Gastroesophageal sphincter (tissue), 4 donors: ENCODE measurements at regions not wholly inside any gene's neighbourhood (a gene's known extent, or its start where the extent isn't known, plus 50 kb on each side); places are given as distances from the start of the nearest gene placed in this dataset.
"Not testable (repeated sequence)": the region's sequence is repeated elsewhere in the genome, so short reads cannot be mapped to it uniquely, and the experiment has no call there.

Experiments
- ATAC-seq: fragments of 150-250 bp; one replicate; pipeline ENCODE4 v1.9.1; 2016; ENCODE audit warnings: mild to moderate bottlenecking, moderate library complexity
- H3K27ac ChIP-seq, 4 donors: fragments of 200-600 bp; sonication (generic) in 3 of 4; 1 replicate in 3 of 4; 2 replicates in 1 of 4; pipeline ENCODE4 v1.5.1; 2016 to 2019
- H3K27me3 ChIP-seq: fragments of 200-600 bp; sonication (generic); one replicate; pipeline ENCODE4 v1.5.1; 2019
- H3K36me3 ChIP-seq, 2 donors: fragments of 200-600 bp; sonication (generic); one replicate each; pipeline ENCODE4 v1.5.1; 2019; ENCODE audit warnings: control low read depth in 1 of 2
- H3K4me1 ChIP-seq, 3 donors: fragments of 200-600 bp; sonication (generic); 1 replicate in 2 of 3; 2 replicates in 1 of 3; pipeline ENCODE4 v1.5.1; 2016 to 2019; ENCODE audit warnings: control low read depth in 2 of 3
- H3K4me3 ChIP-seq, 2 donors: fragments of 200-600 bp; sonication (generic); one replicate each; pipeline ENCODE4 v1.5.1; 2019; ENCODE audit warnings: mild to moderate bottlenecking in 1 of 2, moderate library complexity in 1 of 2
- H3K9me3 ChIP-seq, 3 donors: fragments of 200-600 bp; sonication (generic); one replicate each; pipeline ENCODE4 v1.5.1; 2017 to 2019; ENCODE audit warnings: control low read depth in 2 of 3
- CTCF ChIP-seq, 4 experiments: fragments of 200-600 bp in 2 of 4; fragments of 450-650 bp in 2 of 4; sonication (generic) in 1 of 4; IDR thresholded peaks; one replicate each; pipeline ENCODE4 v1.5.1; 2017 to 2019; ENCODE audit warnings: antibody characterized with exemption in 4 of 4, mild to moderate bottlenecking in 2 of 4, moderate library complexity in 2 of 4
- EP300 ChIP-seq: sonication (generic); formaldehyde crosslinking; IDR thresholded peaks from one replicate; pipeline ENCODE4 v1.6.1; 2017; ENCODE audit warnings: antibody characterized with exemption, mild to moderate bottlenecking
- POLR2A ChIP-seq, 2 donors: fragments of 450-650 bp; IDR thresholded peaks; one replicate each; pipeline ENCODE4 v1.6.1; 2017; ENCODE audit warnings: antibody characterized with exemption in 2 of 2, mild to moderate bottlenecking in 2 of 2, moderate library complexity in 1 of 2
- POLR2AphosphoS5 ChIP-seq: sonication (generic); formaldehyde crosslinking; IDR thresholded peaks from one replicate; pipeline ENCODE4 v1.6.1; 2017; ENCODE audit warnings: antibody characterized with exemption
- WGBS, 2 donors: methylation state at CpG; one replicate each; pipeline ENCODE4 v1.1.5; 2018; ENCODE audit warnings: low coverage in 1 of 2; 5-methylcytosine and 5-hydroxymethylcytosine counted together

GRCh38 chr4:124163401-124163800, 549.1 kb downstream of the ANKRD50 start:
- 75 to 100% methylated on average over 1 of the region's 1 CpG for WGBS, 2 donors
- TF ChIP-seq CTCF (IDR thresholded peaks at IDR 0.05) (no peak), POLR2AphosphoS5 (no peak), EP300 (no peak), POLR2A (IDR thresholded peaks at IDR 0.05) (no peak)
- no peaks in the 10 kb centered on the region for H3K9me3 ChIP-seq
- ATAC-seq: no peak
- no peaks in the 10 kb centered on the region for H3K27me3 ChIP-seq
- H3K4me1 ChIP-seq: no peaks in the 10 kb centered on the region
- no peak overlapping the region for H3K4me3 ChIP-seq
- H3K27ac ChIP-seq: no peak overlapping the region
- H3K36me3 ChIP-seq: no peaks in the 10 kb centered on the region

- no CpG with 5 or more reads among the region's 2 CpGs for WGBS, 2 donors
- Histone ChIP-seq H3K4me3 (no peak overlapping the region), H3K27me3 (no peaks in the 10 kb centered on the region), H3K9me3 (peaks cover 0 to 9% (median 0%) of the 10 kb centered on the region in 3 donors), H3K4me1 (no peaks in the 10 kb centered on the region), H3K36me3 (no peaks in the 10 kb centered on the region), H3K27ac (no peak overlapping the region)
- no peak for ATAC-seq
- TF ChIP-seq POLR2AphosphoS5 (no peak), POLR2A (IDR thresholded peaks at IDR 0.05) (no peak), CTCF (IDR thresholded peaks at IDR 0.05) (no peak), EP300 (no peak)
These were observed 544.9 kb downstream of the ANKRD50 start for GRCh38 chr4:124167602-124168001.

GRCh38 chr4:124169524-124169923, 543.0 kb downstream of the ANKRD50 start:
- not testable (repeated sequence) for H3K36me3 ChIP-seq, H3K9me3 ChIP-seq, ATAC-seq, H3K27ac ChIP-seq, H3K4me3 ChIP-seq, H3K27me3 ChIP-seq, H3K4me1 ChIP-seq
- WGBS, 2 donors: 90 to 100% methylated on average over 1 of the region's 1 CpG

GRCh38 chr4:124173912-124174311, 538.6 kb downstream of the ANKRD50 start:
- no peak for ATAC-seq
- H3K27me3 ChIP-seq: no peaks in the 10 kb centered on the region
- H3K9me3 ChIP-seq: peaks cover 0 to 8% (median 0%) of the 10 kb centered on the region in 3 donors
- 41 to 73% methylated on average over 2 of the region's 2 CpGs for WGBS, 2 donors
- no peak overlapping the region for H3K4me3 ChIP-seq
- no peaks in the 10 kb centered on the region for H3K36me3 ChIP-seq
- TF ChIP-seq POLR2AphosphoS5 (no peak), POLR2A (IDR thresholded peaks at IDR 0.05) (no peak), CTCF (IDR thresholded peaks at IDR 0.05) (no peak), EP300 (no peak)
- H3K4me1 ChIP-seq: no peaks in the 10 kb centered on the region
- H3K27ac ChIP-seq: no peak overlapping the region

GRCh38 chr4:124177647-124178425, 534.7 kb downstream of the ANKRD50 start:
- no peak for TF ChIP-seq POLR2AphosphoS5
- no peak for TF ChIP-seq CTCF (IDR thresholded peaks at IDR 0.05)
- TF ChIP-seq POLR2A (IDR thresholded peaks at IDR 0.05): no peak
- TF ChIP-seq EP300: no peak
- no peaks in the 10 kb centered on the region for H3K4me1 ChIP-seq
- H3K4me3 ChIP-seq: no peak overlapping the region
- no peaks in the 10 kb centered on the region for H3K27me3 ChIP-seq
- 70 to 84% methylated on average over 4 of the region's 4 CpGs for WGBS, 2 donors
- ATAC-seq: no peak
- H3K36me3 ChIP-seq: no peaks in the 10 kb centered on the region
- H3K9me3 ChIP-seq: no peaks in the 10 kb centered on the region
- no peak overlapping the region for H3K27ac ChIP-seq
